CD1c-positive myeloid dendritic cell (primary cell): ENCODE measurements at regions not wholly inside any gene's neighbourhood (a gene's known extent, or its start where the extent isn't known, plus 50 kb on each side); places are given as distances from the start of the nearest gene placed in this dataset.

Experiments
- DNase-seq: peaks from one replicate; pipeline ENCODE4 v3.0.0-alpha.2; 2016; ENCODE audit errors: extremely low spot score

GRCh38 chr13:52931131-52931530 is 82.7 kb upstream of the PCDH8 start:
- DNase-seq: no peak

GRCh38 chr13:52929846-52930245 is 81.4 kb upstream of the PCDH8 start:
- DNase-seq: no peak

DNA sequence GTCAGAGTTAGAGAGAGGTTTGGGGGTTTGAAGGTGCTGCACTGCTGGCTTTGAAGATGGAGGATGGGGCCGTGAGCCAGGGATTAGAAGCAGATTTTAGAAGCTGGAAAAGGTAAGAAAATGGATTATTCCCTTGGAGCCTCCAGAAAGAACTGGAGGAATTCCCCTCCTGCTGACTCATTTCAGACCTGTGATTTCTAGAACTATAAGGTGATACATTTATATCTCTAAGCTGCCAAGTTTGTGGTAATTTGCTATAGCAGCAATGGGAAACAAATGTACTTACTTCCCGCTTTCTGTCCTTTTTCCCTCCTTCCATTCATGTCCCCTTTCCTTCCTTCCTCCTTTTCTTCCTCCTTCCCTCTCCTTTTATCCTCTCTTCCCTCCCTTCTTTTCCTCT is 78.5 kb upstream of the PCDH8 start:
- no peak for DNase-seq

- no peak for DNase-seq
Measured at GRCh38 chr13:52925775-52926285, 77.4 kb upstream of the PCDH8 start.

- DNase-seq: no peak
Measured at GRCh38 chr13:52925251-52925650, 76.8 kb upstream of the PCDH8 start.

- DNase-seq: no peak
Measured at GRCh38 chr13:52924289-52925148, 76.1 kb upstream of the PCDH8 start.

DNA sequence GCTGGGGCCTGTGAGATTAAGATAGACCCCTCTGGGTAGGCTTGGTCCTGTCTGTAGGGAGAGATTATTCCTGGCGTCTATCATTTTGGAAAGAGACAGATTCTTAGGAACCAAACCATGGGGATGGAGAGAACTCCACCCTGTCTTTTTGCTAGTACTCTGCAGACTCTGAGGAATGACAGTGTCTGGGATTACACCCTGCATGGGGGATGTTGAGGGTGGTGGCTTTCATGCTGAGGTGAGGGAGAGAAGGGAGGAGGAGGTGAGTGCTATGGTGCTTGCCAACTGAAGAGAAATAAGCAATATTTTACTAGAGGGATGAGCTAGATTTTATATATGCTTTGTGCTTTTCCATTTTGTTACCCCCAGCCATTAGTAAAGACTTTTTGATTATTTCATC is 74.5 kb upstream of the PCDH8 start:
- no peak for DNase-seq

DNA sequence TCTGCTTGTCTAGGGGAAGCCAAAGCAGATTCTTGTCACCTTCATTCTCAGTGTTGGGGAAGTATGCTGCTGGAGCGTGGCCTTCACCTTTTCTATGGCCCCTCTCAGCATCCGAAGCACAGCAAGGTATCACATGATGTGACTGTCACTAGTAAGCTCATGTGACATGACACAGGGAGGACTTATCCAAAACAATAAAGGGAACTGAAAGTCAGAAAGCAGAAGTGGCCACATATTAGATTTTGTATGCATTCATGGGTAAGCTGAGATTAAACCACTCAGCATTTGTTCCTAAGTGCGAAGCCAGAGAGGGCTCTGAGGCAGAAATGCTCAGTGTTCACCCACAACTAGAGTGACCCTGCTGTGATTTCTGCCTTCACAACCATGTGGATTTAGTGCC is 72.8 kb upstream of the PCDH8 start:
- peak; percentile 83 for DNase-seq

GRCh38 chr13:52916486-52916990 is 68.1 kb upstream of the PCDH8 start:
- DNase-seq: no peak

GRCh38 chr13:52911340-52911739 is 62.9 kb upstream of the PCDH8 start:
- peak; percentile 17 for DNase-seq

DNA sequence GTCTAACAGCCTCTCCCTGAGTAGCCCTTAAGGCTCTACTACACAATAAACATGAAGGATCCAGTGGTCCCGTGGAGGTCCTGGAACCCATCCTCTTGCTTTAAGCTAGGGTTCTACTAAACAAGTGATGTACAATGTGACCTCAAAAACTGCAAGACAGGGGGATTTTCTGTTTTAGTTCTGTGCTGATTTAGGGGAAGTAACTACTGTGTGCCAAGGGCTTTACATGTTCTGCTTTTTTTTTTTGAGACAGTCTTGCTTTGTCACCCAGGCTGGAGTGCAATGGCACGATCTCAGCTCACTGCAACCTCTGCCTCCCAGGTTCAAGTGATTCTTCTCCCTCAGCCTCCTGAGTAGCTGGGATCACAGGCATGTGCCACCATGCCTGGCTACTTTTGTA is 61.9 kb upstream of the PCDH8 start:
- peak; percentile 75 for DNase-seq

DNA sequence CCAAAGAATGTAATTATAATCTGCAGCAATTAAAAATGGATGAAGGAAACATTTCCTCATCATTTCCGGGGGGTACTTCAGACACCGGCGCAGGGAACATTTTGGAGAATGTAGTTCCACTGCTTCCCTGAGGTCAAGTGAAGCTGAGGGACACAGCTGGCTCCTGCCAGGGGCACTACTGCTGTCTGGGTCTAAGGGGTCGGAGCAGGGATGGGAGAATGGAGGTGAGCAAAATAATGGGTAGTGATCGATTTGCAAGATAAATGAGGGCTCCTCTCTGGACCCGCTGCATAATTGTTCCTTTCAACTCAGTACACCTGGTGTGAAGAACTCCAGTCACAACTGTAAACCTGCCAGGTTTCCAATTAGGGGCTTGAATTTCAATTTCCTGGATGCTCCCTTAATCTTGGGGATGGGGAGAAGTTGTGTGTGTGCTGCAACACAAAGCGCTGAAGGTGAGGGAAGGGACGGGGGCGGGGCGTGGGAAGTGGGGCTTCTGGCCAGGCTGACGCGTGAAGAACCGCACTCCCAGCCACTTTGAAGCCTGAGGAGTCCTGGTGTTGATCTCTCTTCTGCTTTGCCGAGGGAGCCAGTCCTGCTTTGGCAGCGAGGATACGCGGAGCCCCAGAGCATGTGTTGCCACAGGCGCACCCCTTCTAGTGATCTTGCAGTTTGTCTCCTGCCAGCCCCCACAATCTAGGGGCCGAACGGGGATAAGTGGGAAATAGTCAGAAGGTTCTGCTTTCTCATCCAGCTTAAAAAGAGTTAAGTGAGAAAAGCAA is 57.9 kb upstream of the PCDH8 start:
- no peak for DNase-seq

DNA sequence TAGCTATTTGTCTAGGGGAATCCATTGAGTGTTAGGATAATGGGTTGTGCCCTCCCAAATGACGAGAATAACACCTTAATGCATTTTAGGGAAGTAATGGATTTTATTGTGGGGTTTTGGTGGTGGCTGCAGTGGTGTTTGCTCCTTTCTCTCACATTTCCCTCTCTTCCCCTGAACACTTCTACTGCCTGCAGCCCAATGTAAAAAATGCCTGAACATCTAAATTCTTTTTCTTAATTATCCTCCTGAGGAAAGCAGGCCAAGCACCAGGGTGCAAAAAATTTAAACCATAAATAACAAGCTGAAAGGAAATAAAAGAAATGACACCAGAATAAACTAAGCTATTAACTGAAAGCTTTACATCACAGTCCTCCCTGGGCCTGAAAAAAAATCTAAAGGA is 57.3 kb upstream of the PCDH8 start:
- DNase-seq: no peak

DNA sequence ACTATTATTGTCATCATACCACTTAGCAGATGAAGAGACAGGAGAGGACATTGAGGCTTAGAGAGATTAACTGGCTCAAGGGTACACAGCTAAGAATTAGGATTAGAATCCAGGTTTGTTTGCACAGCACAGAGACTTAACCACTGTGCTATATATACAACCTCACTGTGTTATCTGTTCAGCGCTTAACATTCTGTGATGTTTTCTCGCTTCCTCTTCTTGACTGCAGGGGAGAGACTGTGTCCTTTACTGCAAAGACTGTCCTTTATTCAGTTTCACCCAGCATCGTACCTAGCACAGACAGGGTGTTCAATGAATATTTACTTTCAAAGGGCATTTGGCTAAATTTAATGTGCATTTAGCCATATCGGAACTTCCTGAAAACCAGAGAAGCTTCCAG is 54.9 kb upstream of the PCDH8 start:
- no peak for DNase-seq

DNA sequence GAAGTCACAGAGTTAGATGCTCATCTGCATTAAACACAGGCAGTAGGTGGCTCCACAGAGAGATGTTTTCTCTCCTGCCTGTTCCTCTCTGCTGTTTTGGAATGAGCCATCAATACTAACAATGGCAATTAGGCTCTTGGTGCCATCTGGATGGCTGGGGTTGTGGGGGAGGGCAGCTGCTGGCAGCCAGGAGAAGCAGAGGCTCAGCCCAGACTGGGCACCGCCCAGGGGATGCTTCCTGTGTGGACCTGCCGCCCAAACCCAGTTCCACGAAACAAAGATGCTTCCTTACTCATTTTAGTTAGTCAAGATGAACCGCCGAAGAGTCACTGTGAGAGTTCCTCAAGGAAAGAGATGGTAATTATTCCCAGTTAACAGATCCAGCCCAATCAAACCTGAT is 50.8 kb upstream of the PCDH8 start:
- DNase-seq: no peak
